IMR-90 (cell line): ENCODE measurements at regions not wholly inside any gene's neighbourhood (a gene's known extent, or its start where the extent isn't known, plus 50 kb on each side); places are given as distances from the start of the nearest gene placed in this dataset.

Source experiments
- ATAC-seq: fragments of 200-7000 bp; cut with Tn5 transposase; 2 replicates; pipeline ENCODE4 v1.9.1; 2020; ENCODE audit warnings: low read depth, mild to moderate bottlenecking, moderate library complexity
- BruUV-seq: library from RNA; stranded (reverse); fragments of 400-500 nt; replicated peaks from 2 replicates; lab custom pipeline; 2021; lab: Mats Ljungman, UMichigan
- CTCF ChIA-PET: fragments of 300-600 bp; formaldehyde crosslinking; extraction: SDS; loops from one replicate; lab custom pipeline; 2021; ENCODE audit warnings: antibody characterized with exemption; lab: Yijun Ruan, JAX
- POLR2A ChIA-PET: fragments of 300-600 bp; sonication (Branson Sonifier 250); formaldehyde crosslinking; loops from one replicate; lab custom pipeline; 2022; ENCODE audit warnings: antibody characterized with exemption; ENCODE audit not compliant: unreplicated experiment; lab: Charles Lee
- DNase-seq: peaks from one replicate; pipeline ENCODE4 v3.0.0; 2013
- H2AFZ ChIP-seq: replicated peaks from 2 replicates; pipeline ENCODE3; 2013; ENCODE audit warnings: low read length, mild to moderate bottlenecking; ENCODE audit not compliant: poor library complexity
- H2AK5ac ChIP-seq: 2 replicates; pipeline ENCODE4 v1.6.1; 2013; ENCODE audit warnings: low read depth, low read length, inconsistent platforms
- H2AK9ac ChIP-seq: replicated peaks from 2 replicates; pipeline ENCODE3; 2013; ENCODE audit warnings: mild to moderate bottlenecking, low read depth, low read length, moderate library complexity; ENCODE audit not compliant: poor library complexity
- H2BK120ac ChIP-seq: 2 replicates; pipeline ENCODE4 v1.6.1; 2013; ENCODE audit warnings: low read depth, low read length, inconsistent platforms
- H2BK15ac ChIP-seq: 3 replicates; pipeline ENCODE4 v1.6.1; 2013; ENCODE audit warnings: low read depth, low read length, inconsistent platforms
- H2BK20ac ChIP-seq: 2 replicates; pipeline ENCODE4 v1.6.1; 2013; ENCODE audit warnings: low read depth, mild to moderate bottlenecking, inconsistent platforms, low read length, moderate library complexity
- H2BK5ac ChIP-seq: 2 replicates; pipeline ENCODE4 v1.6.1; 2013; ENCODE audit warnings: mild to moderate bottlenecking, low read depth, low read length, inconsistent platforms; ENCODE audit not compliant: poor library complexity, severe bottlenecking
- H3K14ac ChIP-seq: replicated peaks from 2 replicates; pipeline ENCODE4 v1.6.1; 2013; ENCODE audit warnings: low read depth, low read length, inconsistent platforms
- H3K18ac ChIP-seq: 2 replicates; pipeline ENCODE4 v1.6.1; 2013; ENCODE audit warnings: low read depth, low read length, control low read depth
- H3K23ac ChIP-seq: 2 replicates; pipeline ENCODE4 v1.6.1; 2013; ENCODE audit warnings: low read depth, low read length, inconsistent platforms
- H3K27ac ChIP-seq: 2 replicates; pipeline ENCODE4 v1.5.1; 2013; ENCODE audit warnings: mild to moderate bottlenecking, control low read depth, low read length; ENCODE audit not compliant: insufficient read depth
- H3K27me3 ChIP-seq: 2 replicates; pipeline ENCODE4 v1.6.1; 2013; ENCODE audit warnings: low read length; ENCODE audit not compliant: control insufficient read depth, insufficient read depth
- H3K36me3 ChIP-seq: 2 replicates; pipeline ENCODE4 v1.6.1; 2013; ENCODE audit warnings: low read length, mixed read lengths; ENCODE audit not compliant: control insufficient read depth, insufficient read depth
- H3K4ac ChIP-seq: 2 replicates; pipeline ENCODE4 v1.6.1; 2013; ENCODE audit warnings: low read depth, low read length, inconsistent platforms
- H3K4me1 ChIP-seq: 2 replicates; pipeline ENCODE4 v1.6.1; 2013; ENCODE audit warnings: low read length, mixed read lengths; ENCODE audit not compliant: control insufficient read depth, insufficient read depth
- H3K4me2 ChIP-seq: 2 replicates; pipeline ENCODE4 v1.6.1; 2013; ENCODE audit warnings: low read depth, mild to moderate bottlenecking, control low read depth, low read length, moderate library complexity
- H3K4me3 ChIP-seq: 2 replicates; pipeline ENCODE4 v1.5.1; 2013; ENCODE audit warnings: low read depth, mild to moderate bottlenecking, control low read depth, low read length, moderate library complexity; ENCODE audit not compliant: insufficient read depth
- H3K56ac ChIP-seq: 2 replicates; pipeline ENCODE4 v1.6.1; 2013; ENCODE audit warnings: low read length, inconsistent platforms; ENCODE audit not compliant: insufficient read depth; ENCODE audit errors: extremely low read depth
- H3K79me1 ChIP-seq, 2 experiments: 2 replicates each; pipeline ENCODE4 v1.6.1; 2013; ENCODE audit warnings: low read length in 2 of 2, inconsistent platforms in 1 of 2, low read depth in 1 of 2
- H3K9ac ChIP-seq: 2 replicates; pipeline ENCODE4 v1.6.1; 2013; ENCODE audit warnings: low read depth, low read length, control low read depth
- H3K9me1 ChIP-seq: 2 replicates; pipeline ENCODE4 v1.6.1; 2013; ENCODE audit warnings: low read length, inconsistent platforms; ENCODE audit not compliant: insufficient read depth
- H3K9me3 ChIP-seq: 2 replicates; pipeline ENCODE4 v1.6.1; 2013; ENCODE audit warnings: low read length; ENCODE audit not compliant: control insufficient read depth, insufficient read depth
- H4K20me1 ChIP-seq: 2 replicates; pipeline ENCODE4 v1.6.1; 2013; ENCODE audit warnings: low read length, inconsistent platforms; ENCODE audit not compliant: insufficient read depth
- H4K5ac ChIP-seq: 2 replicates; pipeline ENCODE4 v1.6.1; 2013; ENCODE audit warnings: mild to moderate bottlenecking, low read depth, low read length, control low read depth
- H4K8ac ChIP-seq, 2 experiments: 2 replicates each; pipeline ENCODE4 v1.6.1; 2013; ENCODE audit warnings: low read depth in 2 of 2, low read length in 2 of 2, control low read depth in 1 of 2, inconsistent platforms in 1 of 2
- H4K91ac ChIP-seq: 2 replicates; pipeline ENCODE4 v1.6.1; 2013; ENCODE audit warnings: low read depth, low read length, inconsistent platforms; ENCODE audit not compliant: insufficient read depth
- CEBPB ChIP-seq: IDR thresholded peaks from 2 replicates; pipeline ENCODE4 v1.6.1; 2012; ENCODE audit warnings: low read depth, low read length, improper control_type of control experiment
- MAZ ChIP-seq: IDR thresholded peaks from 2 replicates; pipeline ENCODE4 v1.6.1; 2012; ENCODE audit warnings: low read depth, mild to moderate bottlenecking, low read length, improper control_type of control experiment, moderate library complexity, borderline replicate concordance
- RCOR1 ChIP-seq: IDR thresholded peaks from 2 replicates; pipeline ENCODE4 v1.6.1; 2012; ENCODE audit warnings: mild to moderate bottlenecking, low read length, improper control_type of control experiment; ENCODE audit not compliant: insufficient replicate concordance
- whole genome bisulfite sequencing, 2 experiments: methylation state at CpG; one replicate each; pipeline versions ENCODE4 v1.1.5 to v1.1.7; 2013; ENCODE audit warnings: missing lambda C conversion rate in 2 of 2; ENCODE audit not compliant: insufficient read length in 1 of 2; ENCODE audit errors: extremely low coverage in 2 of 2; 5-methylcytosine and 5-hydroxymethylcytosine counted together
- dilution Hi-C: fragments of 300-500 bp; cut with HindIII; formaldehyde crosslinking; loops from one replicate; pipeline ENCODE4 v1.14.3; 2018; ENCODE audit warnings: low sequenced_read_pairs; ENCODE audit not compliant: unreplicated experiment
- in situ Hi-C: fragments of 300-500 bp; cut with MboI; formaldehyde crosslinking; loops from 3 replicates; pipeline ENCODE4 v1.14.3; 2019; ENCODE audit warnings: low sequenced_read_pairs, inconsistent platforms, mixed read lengths
- intact Hi-C: fragments of 100-400 bp; cut with micrococcal nuclease; formaldehyde crosslinking; loops from 2 replicates; pipeline ENCODE4 v1.10.0; 2022

GRCh38 chr2:175553910-175554309, 372.4 kb upstream of the ATP5MC3 start:
- H3K9me1 ChIP-seq = no peaks in the 10 kb centered on the region
- no peak overlapping the region for H3K4ac ChIP-seq
- no peak overlapping the region for H2BK120ac ChIP-seq
- H3K27ac ChIP-seq = no peak overlapping the region
- H3K4me3 ChIP-seq = no peak overlapping the region
- H3K9ac ChIP-seq = no peak overlapping the region
- ATAC-seq = no peak
- no peak overlapping the region for H4K8ac ChIP-seq
- no peaks in the 10 kb centered on the region for H4K20me1 ChIP-seq
- intact Hi-C loops (no loop called here), in situ Hi-C loops (no loop called here), dilution Hi-C loops (no loop called here)
- WGBS, 2 experiments = no CpG with 5 or more reads among the region's 2 CpGs
- POLR2A ChIA-PET = no interaction called here
- CTCF ChIA-PET = no interaction called here
- H2AK9ac ChIP-seq = no peak overlapping the region
- BruUV-seq = no TSS peak
- H3K18ac ChIP-seq = no peak overlapping the region
- H2BK20ac ChIP-seq = no peak overlapping the region
- H2BK5ac ChIP-seq = no peak overlapping the region
- no peaks in the 10 kb centered on the region for H3K27me3 ChIP-seq
- no peak overlapping the region for H4K91ac ChIP-seq
- no peak overlapping the region for H2AK5ac ChIP-seq
- no peak overlapping the region for H3K4me2 ChIP-seq
- H3K14ac ChIP-seq = no peak overlapping the region
- H3K9me3 ChIP-seq = no peaks in the 10 kb centered on the region
- H3K56ac ChIP-seq = no peak overlapping the region
- no peak for DNase-seq
- no peak overlapping the region for H3K23ac ChIP-seq
- H2BK15ac ChIP-seq = no peak overlapping the region
- H3K4me1 ChIP-seq = no peaks in the 10 kb centered on the region
- TF ChIP-seq RCOR1 = no peak
- peak; percentile 25; the same call in 1 of the 2 replicates for TF ChIP-seq CEBPB
- TF ChIP-seq MAZ = no peak
- no peaks in the 10 kb centered on the region for H3K79me1 ChIP-seq
- H3K36me3 ChIP-seq = no peaks in the 10 kb centered on the region
- H4K5ac ChIP-seq = no peak overlapping the region
- H2AFZ ChIP-seq = no peak overlapping the region
